ENCODE measurements at regions not wholly inside any gene's neighbourhood (a gene's known extent, or its start where the extent isn't known, plus 50 kb on each side); places are given as distances from the start of the nearest gene placed in this dataset.

GRCh38 chr13:42395086-42395821, 123.3 kb downstream of the AKAP11 start:
- CTCF ChIA-PET, result no interaction called here
- Histone ChIP-seq H3K9me3 (no peaks in the 10 kb centered on the region), H3K27ac (no peak overlapping the region), H3K4me1 (no peaks in the 10 kb centered on the region), H3K4me3 (no peak overlapping the region), H3K4me2 (no peak overlapping the region)
- TF ChIP-seq CBX2 (IDR thresholded peaks at IDR 0.05; ENCODE audit: borderline replicate concordance, low read depth), result no peak
- TF ChIP-seq BHLHE40 (IDR thresholded peaks at IDR 0.05; ENCODE audit: low read depth, low read length), result no peak
- no peak for TF ChIP-seq HOXA7 (CRISPR knock-in tag; IDR thresholded peaks at IDR 0.05)
- TF ChIP-seq ZSCAN20 (CRISPR knock-in tag; IDR thresholded peaks at IDR 0.05), result no peak
- no peak for TF ChIP-seq KDM5A (IDR thresholded peaks at IDR 0.05)
- TF ChIP-seq NPAS2 (CRISPR knock-in tag; IDR thresholded peaks at IDR 0.05; ENCODE audit: borderline replicate concordance), result no peak
- no peak for TF ChIP-seq MAX (IDR thresholded peaks at IDR 0.05)
- TF ChIP-seq POLR2A (IDR thresholded peaks at IDR 0.05; ENCODE audit: low read length), result no peak
- TF ChIP-seq KDM1A (IDR thresholded peaks at IDR 0.05; ENCODE audit: low read depth), result no peak
- POLR2A ChIA-PET, result no interaction called here
- DNase-seq (ENCODE audit: low read depth in 1 of 2, low spot score in 1 of 2), result no peak
- 49% methylated on average over 13 of the region's 13 CpGs for WGBS (ENCODE audit: missing lambda C conversion rate)
- no peak for FAIRE-seq
- no peak for ATAC-seq

- Histone ChIP-seq H3K4me3 (no peak overlapping the region), H3K27ac (no peak overlapping the region), H3K9me3 (no peaks in the 10 kb centered on the region), H3K4me2 (no peak overlapping the region), H3K4me1 (no peaks in the 10 kb centered on the region)
- no peak for DNase-seq (ENCODE audit: low read depth in 1 of 2, low spot score in 1 of 2)
- ChIA-PET CTCF (no interaction called here), POLR2A (no interaction called here)
- FAIRE-seq, result no peak
- TF ChIP-seq TFCP2L1 (CRISPR knock-in tag; IDR thresholded peaks at IDR 0.05), result no peak
- TF ChIP-seq HEYL (CRISPR knock-in tag; IDR thresholded peaks at IDR 0.05), result no peak
- TF ChIP-seq MAZ (IDR thresholded peaks at IDR 0.05; ENCODE audit: borderline replicate concordance, low read depth, low read length), result no peak
- TF ChIP-seq ZC3H11A (IDR thresholded peaks at IDR 0.05), result no peak
- no peak for TF ChIP-seq TP53 (CRISPR knock-in tag; IDR thresholded peaks at IDR 0.05)
- no peak for TF ChIP-seq FOSB (CRISPR knock-in tag; IDR thresholded peaks at IDR 0.05)
- no peak for TF ChIP-seq HOXA7 (CRISPR knock-in tag; IDR thresholded peaks at IDR 0.05)
- TF ChIP-seq CHD4 (IDR thresholded peaks at IDR 0.05; ENCODE audit: borderline replicate concordance), result no peak
- TF ChIP-seq POLR2A (IDR thresholded peaks at IDR 0.05; ENCODE audit: low read length), result no peak
- no peak for TF ChIP-seq HDAC2 (IDR thresholded peaks at IDR 0.05)
- no peak for TF ChIP-seq BHLHE40 (IDR thresholded peaks at IDR 0.05; ENCODE audit: low read depth, low read length)
- no peak for TF ChIP-seq CHD2 (IDR thresholded peaks at IDR 0.05; ENCODE audit: low read length, partially characterized antibody)
- no peak for TF ChIP-seq REST (IDR thresholded peaks at IDR 0.05)
- TF ChIP-seq, protein P1, sequence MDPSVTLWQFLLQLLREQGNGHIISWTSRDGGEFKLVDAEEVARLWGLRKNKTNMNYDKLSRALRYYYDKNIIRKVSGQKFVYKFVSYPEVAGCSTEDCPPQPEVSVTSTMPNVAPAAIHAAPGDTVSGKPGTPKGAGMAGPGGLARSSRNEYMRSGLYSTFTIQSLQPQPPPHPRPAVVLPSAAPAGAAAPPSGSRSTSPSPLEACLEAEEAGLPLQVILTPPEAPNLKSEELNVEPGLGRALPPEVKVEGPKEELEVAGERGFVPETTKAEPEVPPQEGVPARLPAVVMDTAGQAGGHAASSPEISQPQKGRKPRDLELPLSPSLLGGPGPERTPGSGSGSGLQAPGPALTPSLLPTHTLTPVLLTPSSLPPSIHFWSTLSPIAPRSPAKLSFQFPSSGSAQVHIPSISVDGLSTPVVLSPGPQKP (IDR thresholded peaks at IDR 0.05; ENCODE audit: low read depth, low read length), result no peak
- no peak for TF ChIP-seq MYC (IDR thresholded peaks at IDR 0.05; ENCODE audit: borderline replicate concordance, low read length)
- TF ChIP-seq EHMT2 (IDR thresholded peaks at IDR 0.05; ENCODE audit: low read depth), result no peak
- 66% methylated on average over 9 of the region's 9 CpGs for WGBS (ENCODE audit: missing lambda C conversion rate)
- ATAC-seq, result no peak
These were observed 124.5 kb downstream of the AKAP11 start for GRCh38 chr13:42396501-42396900.
